Prostate gland (tissue), 2 donors: ENCODE measurements at regions not wholly inside any gene's neighbourhood (a gene's known extent, or its start where the extent isn't known, plus 50 kb on each side); places are given as distances from the start of the nearest gene placed in this dataset.

Experiments
- POLR2AphosphoS5 ChIP-seq: sonication (generic); formaldehyde crosslinking; IDR thresholded peaks from one replicate; pipeline ENCODE4 v1.6.1; 2017; ENCODE audit warnings: antibody characterized with exemption
- TF ChIP-seq, protein P1 (sequence below), 4 experiments: fragments of 200-600 bp in 2 of 4; fragments of 450-650 bp in 2 of 4; sonication (generic) in 2 of 4; IDR thresholded peaks; 1 replicate in 3 of 4; 2 replicates in 1 of 4; pipeline ENCODE4 v1.5.1; 2016 to 2019; ENCODE audit warnings: antibody characterized with exemption in 4 of 4, mild to moderate bottlenecking in 2 of 4, moderate library complexity in 2 of 4

DNA sequence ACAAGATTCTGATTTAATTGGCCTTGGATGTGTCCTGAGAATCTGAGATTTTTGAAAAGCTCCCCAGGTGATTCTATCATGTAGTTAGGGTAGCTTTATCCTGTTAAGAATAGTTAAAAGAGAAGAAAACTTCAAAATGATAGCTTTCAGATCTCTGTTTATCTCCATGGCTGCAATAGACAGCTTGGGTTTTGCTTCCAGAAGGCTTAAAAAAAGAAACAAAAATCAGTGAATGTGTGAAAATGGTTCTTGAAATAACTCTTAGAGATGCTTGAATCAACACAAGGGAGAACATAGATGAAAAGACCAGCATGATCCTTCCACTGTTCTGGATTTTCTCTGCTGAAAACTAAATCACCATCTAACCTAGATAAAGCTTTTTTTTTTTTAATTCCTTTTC, 60.8 kb upstream of the TMC3 start:
- TF ChIP-seq, protein P1, sequence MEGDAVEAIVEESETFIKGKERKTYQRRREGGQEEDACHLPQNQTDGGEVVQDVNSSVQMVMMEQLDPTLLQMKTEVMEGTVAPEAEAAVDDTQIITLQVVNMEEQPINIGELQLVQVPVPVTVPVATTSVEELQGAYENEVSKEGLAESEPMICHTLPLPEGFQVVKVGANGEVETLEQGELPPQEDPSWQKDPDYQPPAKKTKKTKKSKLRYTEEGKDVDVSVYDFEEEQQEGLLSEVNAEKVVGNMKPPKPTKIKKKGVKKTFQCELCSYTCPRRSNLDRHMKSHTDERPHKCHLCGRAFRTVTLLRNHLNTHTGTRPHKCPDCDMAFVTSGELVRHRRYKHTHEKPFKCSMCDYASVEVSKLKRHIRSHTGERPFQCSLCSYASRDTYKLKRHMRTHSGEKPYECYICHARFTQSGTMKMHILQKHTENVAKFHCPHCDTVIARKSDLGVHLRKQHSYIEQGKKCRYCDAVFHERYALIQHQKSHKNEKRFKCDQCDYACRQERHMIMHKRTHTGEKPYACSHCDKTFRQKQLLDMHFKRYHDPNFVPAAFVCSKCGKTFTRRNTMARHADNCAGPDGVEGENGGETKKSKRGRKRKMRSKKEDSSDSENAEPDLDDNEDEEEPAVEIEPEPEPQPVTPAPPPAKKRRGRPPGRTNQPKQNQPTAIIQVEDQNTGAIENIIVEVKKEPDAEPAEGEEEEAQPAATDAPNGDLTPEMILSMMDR (IDR thresholded peaks at IDR 0.05), result no peak
- no peak for TF ChIP-seq POLR2AphosphoS5
